ENCODE measurements at regions not wholly inside any gene's neighbourhood (a gene's known extent, or its start where the extent isn't known, plus 50 kb on each side); places are given as distances from the start of the nearest gene placed in this dataset.

DNA sequence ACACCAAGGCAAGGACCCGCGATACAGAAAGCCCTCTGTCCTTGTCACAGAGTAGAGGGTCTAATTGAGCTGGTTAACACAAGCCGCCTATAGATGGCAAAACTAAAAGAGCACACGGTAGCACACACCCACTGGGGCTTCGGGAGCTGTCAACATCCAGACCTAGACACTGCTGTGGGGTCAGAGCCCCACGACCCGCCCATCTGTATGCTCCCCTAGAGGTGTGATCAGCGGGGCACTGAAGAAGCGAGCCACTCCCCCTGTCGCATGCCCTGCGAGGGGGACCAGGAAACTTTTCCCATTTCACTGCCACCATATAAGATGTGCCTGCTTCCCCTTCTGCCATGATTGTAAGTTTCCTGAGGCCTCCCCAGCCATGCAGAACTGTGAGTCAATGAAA is 1255.8 kb upstream of the CDH8 start:
- TF ChIP-seq, protein P1, sequence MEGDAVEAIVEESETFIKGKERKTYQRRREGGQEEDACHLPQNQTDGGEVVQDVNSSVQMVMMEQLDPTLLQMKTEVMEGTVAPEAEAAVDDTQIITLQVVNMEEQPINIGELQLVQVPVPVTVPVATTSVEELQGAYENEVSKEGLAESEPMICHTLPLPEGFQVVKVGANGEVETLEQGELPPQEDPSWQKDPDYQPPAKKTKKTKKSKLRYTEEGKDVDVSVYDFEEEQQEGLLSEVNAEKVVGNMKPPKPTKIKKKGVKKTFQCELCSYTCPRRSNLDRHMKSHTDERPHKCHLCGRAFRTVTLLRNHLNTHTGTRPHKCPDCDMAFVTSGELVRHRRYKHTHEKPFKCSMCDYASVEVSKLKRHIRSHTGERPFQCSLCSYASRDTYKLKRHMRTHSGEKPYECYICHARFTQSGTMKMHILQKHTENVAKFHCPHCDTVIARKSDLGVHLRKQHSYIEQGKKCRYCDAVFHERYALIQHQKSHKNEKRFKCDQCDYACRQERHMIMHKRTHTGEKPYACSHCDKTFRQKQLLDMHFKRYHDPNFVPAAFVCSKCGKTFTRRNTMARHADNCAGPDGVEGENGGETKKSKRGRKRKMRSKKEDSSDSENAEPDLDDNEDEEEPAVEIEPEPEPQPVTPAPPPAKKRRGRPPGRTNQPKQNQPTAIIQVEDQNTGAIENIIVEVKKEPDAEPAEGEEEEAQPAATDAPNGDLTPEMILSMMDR (IDR thresholded peaks at IDR 0.05) = no peak
- no peak for FAIRE-seq
- intact Hi-C loops (cut with DNase I) = no loop called here
- Histone ChIP-seq H3K9me3 (no peaks in the 10 kb centered on the region), H3K4me1 (no peaks in the 10 kb centered on the region), H3K4me3 (no peak overlapping the region), H3K36me3 (no peaks in the 10 kb centered on the region), H3K27me3 (no peaks in the 10 kb centered on the region), H3K27ac (no peak overlapping the region)
- 81 to 86% methylated on average over 11 of the region's 11 CpGs for WGBS, 2 donors
- DNase-seq = no peak
- no peak for ATAC-seq

GRCh38 chr16:63289834-63290460 is 1253.7 kb upstream of the CDH8 start:
- DNase-seq (peak in 5 of 6 donors; percentile 19 to 58 (median 23)), FAIRE-seq (no peak), ATAC-seq (peak; percentile 74 to 96 (median 88))
- H3K27me3 ChIP-seq = no peaks in the 10 kb centered on the region
- no peaks in the 10 kb centered on the region for H3K4me1 ChIP-seq
- H3K4me3 ChIP-seq = no peak overlapping the region
- no peaks in the 10 kb centered on the region for H3K36me3 ChIP-seq
- TF ChIP-seq, protein P1 (IDR thresholded peaks at IDR 0.05) = peak; percentile 30 to 65 (median 60)
- intact Hi-C loops (cut with DNase I) = no loop called here
- H3K9me3 ChIP-seq = no peaks in the 10 kb centered on the region
- 34 to 38% methylated on average over 13 to 16 of the region's 16 CpGs for WGBS, 2 donors
- no peak overlapping the region for H3K27ac ChIP-seq

DNA sequence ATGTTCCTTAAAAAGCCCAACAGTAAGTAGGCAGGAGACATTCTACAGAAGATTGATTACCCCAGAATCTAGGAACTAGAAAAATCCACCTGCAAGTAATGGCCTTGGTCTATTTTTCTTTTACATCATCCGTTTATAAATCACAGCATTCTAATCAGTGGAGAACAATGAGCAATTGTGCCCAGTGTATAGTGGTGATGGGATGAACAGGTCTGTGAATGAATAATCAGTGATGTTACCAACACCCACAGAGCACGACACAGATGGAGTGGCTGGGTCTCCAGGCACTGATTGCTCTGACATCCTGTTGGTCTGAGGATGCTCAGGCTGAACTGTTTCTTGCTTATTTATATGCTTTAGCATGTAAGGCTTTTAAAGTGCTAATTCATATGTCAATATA is 1251.2 kb upstream of the CDH8 start:
- Histone ChIP-seq H3K9me3 (no peaks in the 10 kb centered on the region), H3K36me3 (no peaks in the 10 kb centered on the region), H3K27ac (no peak overlapping the region), H3K4me3 (no peak overlapping the region), H3K4me1 (no peaks in the 10 kb centered on the region), H3K27me3 (no peaks in the 10 kb centered on the region)
- DNase-seq = no peak
- no peak for FAIRE-seq
- ATAC-seq = no peak
- intact Hi-C loops (cut with DNase I) = no loop called here
- TF ChIP-seq, protein P1 (IDR thresholded peaks at IDR 0.05) = no peak
- WGBS, 2 donors = 32 to 42% methylated on average over 2 of the region's 2 CpGs

DNA sequence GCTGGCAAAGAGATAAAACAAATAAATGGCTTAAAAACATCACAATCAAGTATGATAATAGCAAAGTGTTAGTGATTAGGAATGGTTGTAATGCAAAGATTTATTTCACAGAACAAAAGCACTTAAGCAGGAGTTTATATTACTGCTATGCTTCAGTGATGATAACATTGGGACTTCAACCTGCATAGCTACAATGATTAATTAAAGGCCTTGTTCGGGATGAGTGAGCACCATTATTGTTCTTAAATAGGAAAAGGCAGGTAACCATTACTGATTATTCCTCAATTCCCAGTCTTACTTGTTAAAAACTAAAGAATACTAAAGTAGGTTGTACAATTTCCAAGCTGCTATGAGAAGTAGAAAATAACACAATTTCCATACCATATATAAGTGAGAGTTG is 1247.5 kb upstream of the CDH8 start:
- TF ChIP-seq, protein P1 (IDR thresholded peaks at IDR 0.05) = no peak
- 35 to 47% methylated on average over 1 of the region's 1 CpG for WGBS, 2 donors
- H3K4me1 ChIP-seq = no peaks in the 10 kb centered on the region
- ATAC-seq = no peak
- no peaks in the 10 kb centered on the region for H3K9me3 ChIP-seq
- no peak for FAIRE-seq
- DNase-seq = no peak
- no peak overlapping the region for H3K4me3 ChIP-seq
- no peak overlapping the region for H3K27ac ChIP-seq
- intact Hi-C loops (cut with DNase I) = no loop called here
- no peaks in the 10 kb centered on the region for H3K36me3 ChIP-seq
- H3K27me3 ChIP-seq = no peaks in the 10 kb centered on the region

- no peak overlapping the region for H3K27ac ChIP-seq
- ATAC-seq (no peak), FAIRE-seq (no peak), DNase-seq (no peak)
- 44 to 45% methylated on average over 5 of the region's 5 CpGs for WGBS, 2 donors
- H3K36me3 ChIP-seq = no peaks in the 10 kb centered on the region
- no peaks in the 10 kb centered on the region for H3K27me3 ChIP-seq
- H3K4me3 ChIP-seq = no peak overlapping the region
- H3K9me3 ChIP-seq = no peaks in the 10 kb centered on the region
- intact Hi-C loops (cut with DNase I) = no loop called here
- no peaks in the 10 kb centered on the region for H3K4me1 ChIP-seq
- TF ChIP-seq, protein P1 (IDR thresholded peaks at IDR 0.05) = no peak
Measured at GRCh38 chr16:63244631-63245030, 1208.4 kb upstream of the CDH8 start.

Data from pancreas (tissue), 10 donors.